Nephron progenitor cell (in vitro differentiated cells): ENCODE measurements at regions not wholly inside any gene's neighbourhood (a gene's known extent, or its start where the extent isn't known, plus 50 kb on each side); places are given as distances from the start of the nearest gene placed in this dataset.

Experiments used
- DNase-seq: peaks from one replicate; pipeline ENCODE4 v3.0.0; 2021
- H3K27ac Mint-ChIP-seq: 2 replicates; pipeline ENCODE4 v1.8.0; 2021; ENCODE audit warnings: mild to moderate bottlenecking, moderate library complexity, mixed read lengths
- H3K27me3 Mint-ChIP-seq: 2 replicates; pipeline ENCODE4 v1.8.0; 2021; ENCODE audit warnings: mild to moderate bottlenecking, low read depth, mixed read lengths; ENCODE audit not compliant: poor library complexity
- H3K36me3 Mint-ChIP-seq: 2 replicates; pipeline ENCODE4 v1.8.0; 2021; ENCODE audit warnings: low read depth, mixed read lengths
- H3K4me1 Mint-ChIP-seq: 2 replicates; pipeline ENCODE4 v1.8.0; 2021; ENCODE audit warnings: mixed read lengths
- H3K4me3 Mint-ChIP-seq: 2 replicates; pipeline ENCODE4 v1.8.0; 2021; ENCODE audit warnings: mild to moderate bottlenecking, moderate library complexity, mixed read lengths
- H3K9me3 Mint-ChIP-seq: 2 replicates; pipeline ENCODE4 v1.8.0; 2021; ENCODE audit warnings: mild to moderate bottlenecking, moderate library complexity, mixed read lengths
- TF ChIP-seq, protein P1 (sequence below): fragments of 200-600 bp; sonication (generic); IDR thresholded peaks from 2 replicates; pipeline ENCODE4 v1.5.0; 2021; ENCODE audit warnings: antibody characterized with exemption

DNA sequence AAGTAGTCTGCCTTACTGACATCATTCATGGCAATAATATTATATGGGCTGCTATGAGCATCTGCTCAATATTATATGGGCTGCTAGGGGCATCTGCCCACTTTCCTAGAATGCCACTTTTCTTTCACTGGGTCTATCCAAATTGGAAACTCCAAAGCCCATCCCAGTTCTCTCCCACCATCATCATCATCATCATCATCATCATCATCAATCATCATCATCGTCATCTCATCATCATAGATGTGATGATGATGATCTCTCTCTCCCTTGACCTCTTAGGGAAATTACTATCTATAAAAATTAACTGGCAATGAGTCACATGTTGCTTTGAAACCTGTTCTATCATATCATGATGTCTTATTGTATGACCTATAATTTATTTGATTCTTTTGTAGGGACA lies 222.0 kb downstream of the TJP1 start:
- Mint-ChIP-seq H3K36me3 (no peaks in the 10 kb centered on the region), H3K27ac (no peak overlapping the region), H3K27me3 (peaks cover 10% of the 10 kb centered on the region), H3K4me3 (no peak overlapping the region), H3K4me1 (no peaks in the 10 kb centered on the region), H3K9me3 (no peaks in the 10 kb centered on the region)
- TF ChIP-seq, protein P1, sequence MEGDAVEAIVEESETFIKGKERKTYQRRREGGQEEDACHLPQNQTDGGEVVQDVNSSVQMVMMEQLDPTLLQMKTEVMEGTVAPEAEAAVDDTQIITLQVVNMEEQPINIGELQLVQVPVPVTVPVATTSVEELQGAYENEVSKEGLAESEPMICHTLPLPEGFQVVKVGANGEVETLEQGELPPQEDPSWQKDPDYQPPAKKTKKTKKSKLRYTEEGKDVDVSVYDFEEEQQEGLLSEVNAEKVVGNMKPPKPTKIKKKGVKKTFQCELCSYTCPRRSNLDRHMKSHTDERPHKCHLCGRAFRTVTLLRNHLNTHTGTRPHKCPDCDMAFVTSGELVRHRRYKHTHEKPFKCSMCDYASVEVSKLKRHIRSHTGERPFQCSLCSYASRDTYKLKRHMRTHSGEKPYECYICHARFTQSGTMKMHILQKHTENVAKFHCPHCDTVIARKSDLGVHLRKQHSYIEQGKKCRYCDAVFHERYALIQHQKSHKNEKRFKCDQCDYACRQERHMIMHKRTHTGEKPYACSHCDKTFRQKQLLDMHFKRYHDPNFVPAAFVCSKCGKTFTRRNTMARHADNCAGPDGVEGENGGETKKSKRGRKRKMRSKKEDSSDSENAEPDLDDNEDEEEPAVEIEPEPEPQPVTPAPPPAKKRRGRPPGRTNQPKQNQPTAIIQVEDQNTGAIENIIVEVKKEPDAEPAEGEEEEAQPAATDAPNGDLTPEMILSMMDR, result no peak
- DNase-seq, result no peak

DNA sequence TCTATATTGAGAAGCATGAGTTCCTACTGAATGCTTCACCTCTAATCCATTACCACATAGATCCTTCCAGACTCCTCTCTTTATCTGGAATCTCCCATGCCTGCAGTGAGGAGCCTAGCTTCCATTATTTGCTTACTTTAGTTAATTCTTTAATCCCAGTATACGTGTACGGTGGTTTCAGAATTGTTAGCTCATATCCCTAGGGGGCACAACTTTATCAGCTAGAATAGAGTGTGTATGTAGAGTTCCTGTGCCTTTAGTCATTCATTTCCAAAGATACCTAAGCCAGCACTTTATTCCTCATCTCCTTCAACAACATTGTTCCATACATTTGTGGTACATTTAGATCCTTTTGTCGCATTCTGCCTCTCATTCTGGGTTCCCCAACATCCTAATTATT lies 226.0 kb downstream of the TJP1 start:
- no peak for DNase-seq
- H3K27ac Mint-ChIP-seq, result no peak overlapping the region
- peaks cover 14% of the 10 kb centered on the region for H3K27me3 Mint-ChIP-seq
- TF ChIP-seq, protein P1, result no peak
- H3K36me3 Mint-ChIP-seq, result no peaks in the 10 kb centered on the region
- peaks cover 9% of the 10 kb centered on the region for H3K4me1 Mint-ChIP-seq
- H3K9me3 Mint-ChIP-seq, result no peaks in the 10 kb centered on the region
- no peak overlapping the region for H3K4me3 Mint-ChIP-seq

DNA sequence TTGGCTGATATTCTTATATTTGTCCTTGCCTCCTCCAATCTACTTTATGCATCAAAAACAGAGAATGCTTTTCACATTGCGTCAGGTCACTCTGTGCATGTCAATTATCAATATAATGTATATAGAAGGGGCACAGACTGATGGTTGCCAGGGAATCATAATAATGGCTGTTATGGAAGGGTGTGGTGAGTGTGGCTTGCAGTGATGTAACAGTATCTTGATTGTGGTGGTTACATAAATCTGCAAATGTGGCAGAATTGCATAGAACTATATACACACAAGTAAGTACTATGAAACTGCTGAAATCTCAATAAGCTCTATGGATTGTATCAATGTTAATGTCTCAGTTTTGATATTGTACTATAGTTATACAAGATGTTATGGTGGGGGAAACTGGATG lies 228.6 kb downstream of the TJP1 start:
- peaks cover 9% of the 10 kb centered on the region for H3K4me1 Mint-ChIP-seq
- no peak overlapping the region for H3K27ac Mint-ChIP-seq
- DNase-seq, result no peak
- TF ChIP-seq, protein P1, result no peak
- no peak overlapping the region for H3K4me3 Mint-ChIP-seq
- H3K9me3 Mint-ChIP-seq, result no peaks in the 10 kb centered on the region
- no peaks in the 10 kb centered on the region for H3K36me3 Mint-ChIP-seq
- H3K27me3 Mint-ChIP-seq, result peaks cover 25% of the 10 kb centered on the region

DNA sequence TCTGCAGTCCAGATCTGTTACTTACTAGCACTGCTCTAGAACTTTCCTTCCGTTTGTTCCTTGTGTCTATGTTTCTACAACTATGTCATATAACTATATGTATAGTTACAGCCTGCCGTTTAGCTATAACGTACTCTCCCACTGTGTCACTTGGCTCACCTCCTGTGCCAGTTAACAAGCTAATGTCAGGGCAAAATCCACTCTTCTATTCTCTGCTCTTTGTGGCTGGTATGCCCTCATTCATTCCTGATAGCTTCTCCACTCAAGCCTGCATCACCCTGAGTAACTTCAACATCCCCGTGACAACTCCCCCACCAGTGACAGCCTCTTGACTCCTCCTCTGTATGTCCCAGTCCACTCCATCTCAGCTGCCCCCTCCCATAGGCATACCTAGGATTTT lies 229.2 kb downstream of the TJP1 start:
- H3K27ac Mint-ChIP-seq, result no peak overlapping the region
- H3K4me1 Mint-ChIP-seq, result peaks cover 9% of the 10 kb centered on the region
- DNase-seq, result no peak
- H3K27me3 Mint-ChIP-seq, result peaks cover 29% of the 10 kb centered on the region
- no peak overlapping the region for H3K4me3 Mint-ChIP-seq
- no peaks in the 10 kb centered on the region for H3K36me3 Mint-ChIP-seq
- H3K9me3 Mint-ChIP-seq, result no peaks in the 10 kb centered on the region
- TF ChIP-seq, protein P1, result no peak

DNA sequence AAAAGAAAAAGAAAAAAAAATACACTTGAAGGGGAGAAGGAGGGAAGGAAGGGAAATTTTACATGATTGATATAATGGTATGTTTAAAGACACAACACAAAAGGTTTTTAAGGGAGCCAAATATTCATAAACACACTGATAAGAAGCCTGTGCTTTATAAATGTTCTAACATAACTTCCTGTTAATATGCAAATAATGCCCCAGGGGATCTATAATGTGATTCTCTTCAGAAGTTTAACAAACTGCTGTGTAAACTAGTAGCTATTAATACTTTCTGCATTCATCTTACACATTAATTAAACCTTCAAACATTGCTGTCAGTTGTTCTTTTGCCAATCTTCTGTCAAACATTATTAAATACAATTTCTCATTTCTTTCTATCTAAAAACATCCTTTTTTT lies 231.6 kb downstream of the TJP1 start:
- TF ChIP-seq, protein P1, result no peak
- Mint-ChIP-seq H3K27me3 (peaks cover 23% of the 10 kb centered on the region), H3K36me3 (no peaks in the 10 kb centered on the region), H3K4me1 (peaks cover 9% of the 10 kb centered on the region), H3K27ac (no peak overlapping the region), H3K9me3 (no peaks in the 10 kb centered on the region), H3K4me3 (no peak overlapping the region)
- DNase-seq, result no peak

DNA sequence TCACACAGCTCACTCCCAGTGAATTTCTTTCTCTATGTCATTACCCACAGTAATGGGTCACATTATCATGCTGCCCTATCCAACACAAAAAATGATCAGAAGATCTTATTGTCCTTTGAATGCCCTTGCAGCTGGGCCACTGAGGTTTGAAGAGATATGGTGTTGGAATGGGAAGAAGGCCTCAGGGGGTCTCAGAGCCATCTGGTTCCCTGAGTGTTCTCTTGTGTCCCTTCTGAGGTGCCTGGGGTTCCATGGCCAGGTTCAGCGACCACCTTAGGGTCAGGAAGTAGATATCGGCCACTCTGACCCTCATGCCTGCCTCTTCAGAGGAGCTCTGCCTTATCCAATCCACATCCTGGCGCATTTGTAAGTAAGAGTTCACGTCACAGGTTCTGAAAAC lies 232.3 kb downstream of the TJP1 start:
- DNase-seq, result no peak

More for the DNA sequence above, 232.3 kb downstream of the TJP1 start:
- TF ChIP-seq, protein P1, result no peak
- peaks cover 26% of the 10 kb centered on the region for H3K27me3 Mint-ChIP-seq
- H3K9me3 Mint-ChIP-seq, result peaks cover 4% of the 10 kb centered on the region
- no peaks in the 10 kb centered on the region for H3K36me3 Mint-ChIP-seq
- no peak overlapping the region for H3K27ac Mint-ChIP-seq
- peaks cover 9% of the 10 kb centered on the region for H3K4me1 Mint-ChIP-seq
- H3K4me3 Mint-ChIP-seq, result no peak overlapping the region
